SK-N-SH (cell line): ENCODE measurements at regions not wholly inside any gene's neighbourhood (a gene's known extent, or its start where the extent isn't known, plus 50 kb on each side); places are given as distances from the start of the nearest gene placed in this dataset.

Source experiments
- EP300 ChIP-seq, 2 experiments: IDR thresholded peaks; 2 replicates each; pipeline versions ENCODE4 v1.4.0 to v1.6.1; 2012; ENCODE audit warnings: borderline replicate concordance in 1 of 2, low read depth in 1 of 2, low read length in 1 of 2
- GABPA ChIP-seq: IDR thresholded peaks from 2 replicates; pipeline ENCODE4 v1.4.0; 2012; ENCODE audit warnings: low read depth, mild to moderate bottlenecking
- MXI1 ChIP-seq: IDR thresholded peaks from 2 replicates; pipeline ENCODE4 v1.6.1; 2012; ENCODE audit warnings: mild to moderate bottlenecking, low read depth, low read length, improper control_type of control experiment
- NFIC ChIP-seq: IDR thresholded peaks from 2 replicates; pipeline ENCODE4 v1.4.0; 2012; ENCODE audit warnings: borderline replicate concordance
- NRF1 ChIP-seq: IDR thresholded peaks from 2 replicates; pipeline ENCODE4 v1.6.1; 2012; ENCODE audit warnings: low read depth, mild to moderate bottlenecking, low read length
- SMC3 ChIP-seq: IDR thresholded peaks from 2 replicates; pipeline ENCODE4 v1.6.1; 2012; ENCODE audit warnings: low read depth, low read length, improper control_type of control experiment
- TEAD4 ChIP-seq: IDR thresholded peaks from 2 replicates; pipeline ENCODE4 v1.4.0; 2012; ENCODE audit warnings: mild to moderate bottlenecking, borderline replicate concordance; ENCODE audit not compliant: insufficient read depth
- TF ChIP-seq, protein P1 (sequence below): fragments of 200-600 bp; sonication (generic); IDR thresholded peaks from 2 replicates; pipeline ENCODE4 v1.6.1; 2017; ENCODE audit warnings: antibody characterized with exemption, mild to moderate bottlenecking, moderate library complexity
- TF ChIP-seq, protein P2 (sequence below): IDR thresholded peaks from 2 replicates; pipeline ENCODE4 v1.4.0; 2012; ENCODE audit warnings: low read depth, borderline replicate concordance

DNA sequence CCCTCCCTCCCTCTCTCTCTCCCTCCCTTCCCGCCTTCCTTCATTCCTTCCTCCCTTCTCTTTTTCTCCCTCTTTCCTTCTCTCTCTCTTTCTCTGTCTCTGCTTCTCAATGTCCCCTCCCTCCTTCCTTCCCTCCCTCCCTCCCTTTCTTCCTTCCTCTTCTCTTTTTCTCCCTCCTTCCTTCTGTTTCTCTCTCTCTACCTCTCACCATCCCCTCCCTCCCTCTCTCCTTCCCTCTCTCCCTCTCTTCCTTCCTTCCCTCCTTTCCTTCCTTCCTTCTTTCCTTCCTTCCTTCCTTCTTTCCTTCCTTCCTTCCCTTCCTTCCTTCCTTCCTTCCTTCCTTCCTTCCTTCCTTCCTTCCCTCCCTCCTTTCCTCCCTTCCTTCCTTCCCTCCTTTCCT lies 504.6 kb downstream of the EPHA3 start:
- TF ChIP-seq SMC3 (no peak), EP300 (IDR thresholded peaks at IDR 0.05; ENCODE audit: borderline replicate concordance in 1 of 2, low read depth in 1 of 2, low read length in 1 of 2) (no peak), NRF1 (no peak), TEAD4 (no peak), NFIC (no peak), GABPA (no peak), MXI1 (no peak)
- TF ChIP-seq, protein P1, sequence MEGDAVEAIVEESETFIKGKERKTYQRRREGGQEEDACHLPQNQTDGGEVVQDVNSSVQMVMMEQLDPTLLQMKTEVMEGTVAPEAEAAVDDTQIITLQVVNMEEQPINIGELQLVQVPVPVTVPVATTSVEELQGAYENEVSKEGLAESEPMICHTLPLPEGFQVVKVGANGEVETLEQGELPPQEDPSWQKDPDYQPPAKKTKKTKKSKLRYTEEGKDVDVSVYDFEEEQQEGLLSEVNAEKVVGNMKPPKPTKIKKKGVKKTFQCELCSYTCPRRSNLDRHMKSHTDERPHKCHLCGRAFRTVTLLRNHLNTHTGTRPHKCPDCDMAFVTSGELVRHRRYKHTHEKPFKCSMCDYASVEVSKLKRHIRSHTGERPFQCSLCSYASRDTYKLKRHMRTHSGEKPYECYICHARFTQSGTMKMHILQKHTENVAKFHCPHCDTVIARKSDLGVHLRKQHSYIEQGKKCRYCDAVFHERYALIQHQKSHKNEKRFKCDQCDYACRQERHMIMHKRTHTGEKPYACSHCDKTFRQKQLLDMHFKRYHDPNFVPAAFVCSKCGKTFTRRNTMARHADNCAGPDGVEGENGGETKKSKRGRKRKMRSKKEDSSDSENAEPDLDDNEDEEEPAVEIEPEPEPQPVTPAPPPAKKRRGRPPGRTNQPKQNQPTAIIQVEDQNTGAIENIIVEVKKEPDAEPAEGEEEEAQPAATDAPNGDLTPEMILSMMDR: no peak
- TF ChIP-seq, protein P2, sequence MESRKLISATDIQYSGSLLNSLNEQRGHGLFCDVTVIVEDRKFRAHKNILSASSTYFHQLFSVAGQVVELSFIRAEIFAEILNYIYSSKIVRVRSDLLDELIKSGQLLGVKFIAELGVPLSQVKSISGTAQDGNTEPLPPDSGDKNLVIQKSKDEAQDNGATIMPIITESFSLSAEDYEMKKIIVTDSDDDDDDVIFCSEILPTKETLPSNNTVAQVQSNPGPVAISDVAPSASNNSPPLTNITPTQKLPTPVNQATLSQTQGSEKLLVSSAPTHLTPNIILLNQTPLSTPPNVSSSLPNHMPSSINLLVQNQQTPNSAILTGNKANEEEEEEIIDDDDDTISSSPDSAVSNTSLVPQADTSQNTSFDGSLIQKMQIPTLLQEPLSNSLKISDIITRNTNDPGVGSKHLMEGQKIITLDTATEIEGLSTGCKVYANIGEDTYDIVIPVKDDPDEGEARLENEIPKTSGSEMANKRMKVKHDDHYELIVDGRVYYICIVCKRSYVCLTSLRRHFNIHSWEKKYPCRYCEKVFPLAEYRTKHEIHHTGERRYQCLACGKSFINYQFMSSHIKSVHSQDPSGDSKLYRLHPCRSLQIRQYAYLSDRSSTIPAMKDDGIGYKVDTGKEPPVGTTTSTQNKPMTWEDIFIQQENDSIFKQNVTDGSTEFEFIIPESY: no peak
